H1 (cell line): ENCODE measurements at regions not wholly inside any gene's neighbourhood (a gene's known extent, or its start where the extent isn't known, plus 50 kb on each side); places are given as distances from the start of the nearest gene placed in this dataset.
"Not testable (repeated sequence)": the region's sequence is repeated elsewhere in the genome, so short reads cannot be mapped to it uniquely, and the experiment has no call there.

Source experiments
- CTCF ChIA-PET: fragments of 300-600 bp; sonication (Branson Sonifier 250); formaldehyde crosslinking; loops from one replicate; lab custom pipeline; 2021; ENCODE audit not compliant: partially characterized antibody; lab: Charles Lee
- POLR2A ChIA-PET: fragments of 300-600 bp; sonication (Branson Sonifier 250); formaldehyde crosslinking; loops from one replicate; lab custom pipeline; 2021; ENCODE audit warnings: inconsistent platforms; ENCODE audit not compliant: partially characterized antibody; lab: Charles Lee
- DNase-seq, 2 experiments: peaks; one replicate each; pipeline versions ENCODE4 v3.0.0 to v3.0.0-alpha.2; 2010 to 2022; ENCODE audit warnings: low spot score in 2 of 2, low read depth in 1 of 2, mixed read lengths in 1 of 2
- FAIRE-seq: peaks from 2 replicates; lab custom pipeline; 2011; peaks lifted over from hg19 to GRCh38; lab: Jason Lieb, UNC
- H2AFZ ChIP-seq: 2 replicates; pipeline ENCODE4 v1.8.1; 2012; ENCODE audit warnings: low read length, inconsistent platforms
- H2AK5ac ChIP-seq: 2 replicates; pipeline ENCODE4 v1.6.1; 2013; ENCODE audit warnings: low read depth, low read length
- H2BK120ac ChIP-seq: replicated peaks from 2 replicates; pipeline ENCODE3; 2013; ENCODE audit warnings: low read depth, low read length, inconsistent platforms
- H2BK12ac ChIP-seq: 2 replicates; pipeline ENCODE4 v1.6.1; 2013; ENCODE audit warnings: low read depth, low read length
- H2BK15ac ChIP-seq: 2 replicates; pipeline ENCODE4 v1.6.1; 2013; ENCODE audit warnings: low read length
- H2BK20ac ChIP-seq: 2 replicates; pipeline ENCODE4 v1.6.1; 2013; ENCODE audit warnings: low read length
- H2BK5ac ChIP-seq: 2 replicates; pipeline ENCODE4 v1.6.1; 2013; ENCODE audit warnings: low read depth, low read length
- H3K14ac ChIP-seq: 2 replicates; pipeline ENCODE4 v1.6.1; 2013; ENCODE audit warnings: inconsistent platforms; ENCODE audit not compliant: insufficient read length
- H3K18ac ChIP-seq: 2 replicates; pipeline ENCODE4 v1.6.1; 2013; ENCODE audit warnings: low read length; ENCODE audit errors: extremely low read depth
- H3K23ac ChIP-seq: 2 replicates; pipeline ENCODE4 v1.6.1; 2013; ENCODE audit warnings: inconsistent platforms; ENCODE audit not compliant: insufficient read length
- H3K23me2 ChIP-seq: 2 replicates; pipeline ENCODE4 v1.6.1; 2013; ENCODE audit warnings: low read depth, low read length
- H3K27ac ChIP-seq: 2 replicates; pipeline ENCODE4 v1.6.1; 2011; ENCODE audit warnings: low read depth, low read length, inconsistent platforms
- H3K27me3 ChIP-seq, 4 experiments: replicated peaks in 1 of 4; 1 replicate in 1 of 4; 2 replicates in 3 of 4; pipeline versions ENCODE4 v1.6.1 to v1.8.1; 2011 to 2013; ENCODE audit warnings: low read length in 3 of 4, mild to moderate bottlenecking in 3 of 4, inconsistent platforms in 2 of 4, mixed read lengths in 2 of 4, moderate library complexity in 1 of 4; ENCODE audit not compliant: control insufficient read depth in 3 of 4, insufficient read depth in 3 of 4; ENCODE audit errors: extremely low read depth in 1 of 4
- H3K36me3 ChIP-seq, 4 experiments: 2 replicates each; pipeline versions ENCODE4 v1.6.1 to v1.8.1; 2011 to 2013; ENCODE audit warnings: mild to moderate bottlenecking in 4 of 4, low read length in 3 of 4, moderate library complexity in 2 of 4, control low read depth in 1 of 4, inconsistent platforms in 1 of 4; ENCODE audit not compliant: insufficient read depth in 4 of 4, control insufficient read depth in 2 of 4
- H3K4ac ChIP-seq: replicated peaks from 2 replicates; pipeline ENCODE3; 2013; ENCODE audit warnings: low read length, low read depth, mixed read lengths, inconsistent platforms; ENCODE audit not compliant: insufficient read length
- H3K4me1 ChIP-seq, 4 experiments: replicated peaks in 1 of 4; 1 replicate in 1 of 4; 2 replicates in 3 of 4; pipeline versions ENCODE4 v1.6.1 to v1.8.1; 2011 to 2013; ENCODE audit warnings: low read length in 3 of 4, inconsistent platforms in 2 of 4, mixed read lengths in 1 of 4; ENCODE audit not compliant: insufficient read depth in 4 of 4, control insufficient read depth in 3 of 4
- H3K4me2 ChIP-seq, 2 experiments: 2 replicates each; pipeline versions ENCODE4 v1.6.1 to v1.8.1; 2011 to 2013; ENCODE audit warnings: low read depth in 2 of 2, low read length in 2 of 2, control low read depth in 1 of 2, inconsistent platforms in 1 of 2, mild to moderate bottlenecking in 1 of 2; ENCODE audit not compliant: insufficient read depth in 1 of 2
- H3K4me3 ChIP-seq, 4 experiments: fragments of 200-600, 300-600 bp in 1 of 4; sonication (generic), shearing (Covaris generic), sonication (Bioruptor Twin) in 1 of 4; 2 replicates each; pipeline versions ENCODE4 v1.5.1 to v1.8.1; 2011 to 2016; ENCODE audit warnings: low read length in 4 of 4, low read depth in 3 of 4, control low read depth in 2 of 4, inconsistent platforms in 2 of 4, mild to moderate bottlenecking in 2 of 4, mixed read lengths in 1 of 4, moderate library complexity in 1 of 4; ENCODE audit not compliant: insufficient read depth in 2 of 4; ENCODE audit errors: extremely low read depth in 1 of 4
- H3K56ac ChIP-seq: replicated peaks from 2 replicates; pipeline ENCODE3; 2013; ENCODE audit warnings: low read depth, mild to moderate bottlenecking, mixed read lengths, low read length, inconsistent platforms; ENCODE audit not compliant: insufficient read length
- H3K79me1 ChIP-seq: 2 replicates; pipeline ENCODE4 v1.6.1; 2013; ENCODE audit warnings: low read depth, low read length, control low read depth
- H3K79me2 ChIP-seq, 2 experiments: 2 replicates each; pipeline versions ENCODE4 v1.6.1 to v1.8.1; 2012 to 2013; ENCODE audit warnings: low read length in 2 of 2, mild to moderate bottlenecking in 2 of 2, inconsistent platforms in 1 of 2; ENCODE audit not compliant: insufficient read depth in 2 of 2, control insufficient read depth in 1 of 2
- H3K9ac ChIP-seq, 4 experiments: replicated peaks in 1 of 4; 1 replicate in 1 of 4; 2 replicates in 3 of 4; pipeline versions ENCODE4 v1.6.1 to v1.8.1; 2011 to 2013; ENCODE audit warnings: low read depth in 3 of 4, low read length in 3 of 4, control low read depth in 2 of 4, mild to moderate bottlenecking in 2 of 4, moderate library complexity in 2 of 4, inconsistent platforms in 1 of 4; ENCODE audit errors: extremely low read depth in 1 of 4
- H3K9me3 ChIP-seq, 2 experiments: 2 replicates each; pipeline versions ENCODE4 v1.6.1 to v1.8.1; 2012 to 2013; ENCODE audit warnings: mild to moderate bottlenecking in 2 of 2, moderate library complexity in 2 of 2, control low read depth in 1 of 2, inconsistent platforms in 1 of 2, low read depth in 1 of 2, low read length in 1 of 2, mixed read lengths in 1 of 2; ENCODE audit not compliant: insufficient read depth in 2 of 2
- H4K20me1 ChIP-seq, 2 experiments: replicated peaks in 1 of 2; 2 replicates each; pipeline versions ENCODE3 to v1.8.1; 2011 to 2013; ENCODE audit warnings: inconsistent platforms in 2 of 2, low read length in 2 of 2, mild to moderate bottlenecking in 1 of 2; ENCODE audit not compliant: insufficient read depth in 2 of 2, control insufficient read depth in 1 of 2
- H4K5ac ChIP-seq: 2 replicates; pipeline ENCODE4 v1.6.1; 2013; ENCODE audit warnings: low read length, low read depth, mixed read lengths, inconsistent platforms; ENCODE audit not compliant: insufficient read length
- H4K8ac ChIP-seq: 2 replicates; pipeline ENCODE4 v1.8.0; 2013; ENCODE audit warnings: mild to moderate bottlenecking, moderate library complexity, low read length, inconsistent platforms; ENCODE audit not compliant: insufficient read depth; ENCODE audit errors: extremely low read depth
- H4K91ac ChIP-seq: replicated peaks from 2 replicates; pipeline ENCODE3; 2013; ENCODE audit warnings: low read length, mixed read lengths, inconsistent platforms; ENCODE audit not compliant: insufficient read length
- WGBS, 2 experiments: shearing (Covaris generic) in 1 of 2; methylation state at CpG; one replicate each; pipeline versions ENCODE4 v1.1.6 to v1.1.7; 2013 to 2015; ENCODE audit warnings: low lambda C conversion rate in 2 of 2, mixed read lengths in 2 of 2, inconsistent platforms in 1 of 2, low coverage in 1 of 2, missing lambda C conversion rate in 1 of 2; ENCODE audit not compliant: insufficient replicate concordance in 2 of 2, insufficient coverage in 1 of 2, insufficient read length in 1 of 2; ENCODE audit errors: extremely low coverage in 1 of 2, missing lambda C conversion rate in 1 of 2; 5-methylcytosine and 5-hydroxymethylcytosine counted together

- 100% methylated on average over 2 of the region's 4 CpGs; no CpG with 5 or more reads in 1 of the 2 experiments for WGBS, 2 experiments
Observed at GRCh38 chr2:87643165-87643564, 104.7 kb upstream of the PLGLB2 start.

GRCh38 chr2:87647737-87648498 lies 100.0 kb upstream of the PLGLB2 start:
- H3K18ac ChIP-seq, H3K79me2 ChIP-seq, FAIRE-seq, H3K4me3 ChIP-seq, H2BK12ac ChIP-seq, CTCF ChIA-PET, H3K4ac ChIP-seq, H4K5ac ChIP-seq, H2BK120ac ChIP-seq, H3K9me3 ChIP-seq, H3K4me1 ChIP-seq, DNase-seq, H3K23me2 ChIP-seq, H3K79me1 ChIP-seq, H2AK5ac ChIP-seq, H2BK15ac ChIP-seq, H4K91ac ChIP-seq, H3K14ac ChIP-seq, H4K20me1 ChIP-seq, H3K23ac ChIP-seq, POLR2A ChIA-PET, H3K36me3 ChIP-seq, H4K8ac ChIP-seq, H3K9ac ChIP-seq, H3K27ac ChIP-seq, H3K27me3 ChIP-seq, H2BK20ac ChIP-seq, H3K4me2 ChIP-seq, H2AFZ ChIP-seq, H3K56ac ChIP-seq, H2BK5ac ChIP-seq: not testable (repeated sequence)
- 89% methylated on average over 1 of the region's 5 CpGs; no CpG with 5 or more reads in 1 of the 2 experiments for WGBS, 2 experiments

More at GRCh38 chr2:87643165-87643564, 104.7 kb upstream of the PLGLB2 start:
- H3K4me1 ChIP-seq, H4K20me1 ChIP-seq, FAIRE-seq, H3K79me2 ChIP-seq, H3K27ac ChIP-seq, H3K4me2 ChIP-seq, H2BK5ac ChIP-seq, H3K79me1 ChIP-seq, H4K8ac ChIP-seq, H2AFZ ChIP-seq, H3K14ac ChIP-seq, H3K36me3 ChIP-seq, H3K23ac ChIP-seq, CTCF ChIA-PET, POLR2A ChIA-PET, H4K91ac ChIP-seq, H3K18ac ChIP-seq, H3K9me3 ChIP-seq, H3K4me3 ChIP-seq, H2BK15ac ChIP-seq, H3K56ac ChIP-seq, H2BK20ac ChIP-seq, H3K23me2 ChIP-seq, H2BK120ac ChIP-seq, H3K4ac ChIP-seq, H2BK12ac ChIP-seq, H4K5ac ChIP-seq, H3K27me3 ChIP-seq, DNase-seq, H3K9ac ChIP-seq, H2AK5ac ChIP-seq: not testable (repeated sequence)
